Natural killer cell (primary cell): ENCODE measurements at regions not wholly inside any gene's neighbourhood (a gene's known extent, or its start where the extent isn't known, plus 50 kb on each side); places are given as distances from the start of the nearest gene placed in this dataset.
"Not testable (repeated sequence)": the region's sequence is repeated elsewhere in the genome, so short reads cannot be mapped to it uniquely, and the experiment has no call there.

Experiments
- ATAC-seq, 3 donors: fragments of 150-1000 bp in 2 of 3; fragments of 200-7000 bp in 1 of 3; cut with Tn5 transposase; 1 replicate in 1 of 3; 2 replicates in 2 of 3; pipeline ENCODE4 v1.10.0; 2021; ENCODE audit warnings: mild to moderate bottlenecking in 2 of 3, moderate library complexity in 2 of 3
- DNase-seq, 2 donors: peaks; one replicate each; pipeline versions ENCODE4 v3.0.0 to v3.0.0-alpha.2; 2013 to 2021; ENCODE audit warnings: mixed read lengths in 1 of 2
- H3K27ac ChIP-seq: one replicate; pipeline ENCODE4 v1.5.1; 2013; ENCODE audit warnings: mild to moderate bottlenecking, low read length
- H3K27me3 ChIP-seq: one replicate; pipeline ENCODE4 v1.6.1; 2013; ENCODE audit warnings: low read length; ENCODE audit not compliant: control insufficient read depth, insufficient read depth
- H3K36me3 ChIP-seq: one replicate; pipeline ENCODE4 v1.6.1; 2013; ENCODE audit warnings: low read length; ENCODE audit not compliant: control insufficient read depth, insufficient read depth
- H3K4me1 ChIP-seq: one replicate; pipeline ENCODE4 v1.6.1; 2013; ENCODE audit warnings: low read length; ENCODE audit not compliant: control insufficient read depth, insufficient read depth
- H3K4me3 ChIP-seq: one replicate; pipeline ENCODE4 v1.5.1; 2013; ENCODE audit warnings: low read length
- H3K9me3 ChIP-seq: one replicate; pipeline ENCODE4 v1.6.1; 2013; ENCODE audit warnings: low read length; ENCODE audit not compliant: control insufficient read depth, insufficient read depth
- H3K27ac Mint-ChIP-seq, 2 donors: one replicate each; pipeline ENCODE4 v1.8.0; 2022; ENCODE audit warnings: mild to moderate bottlenecking in 2 of 2, mixed read lengths in 2 of 2, moderate library complexity in 1 of 2
- H3K27me3 Mint-ChIP-seq, 2 donors: one replicate each; pipeline ENCODE4 v1.8.0; 2022; ENCODE audit warnings: low read depth in 2 of 2, mixed read lengths in 2 of 2
- H3K36me3 Mint-ChIP-seq: one replicate; pipeline ENCODE4 v1.8.0; 2022; ENCODE audit warnings: mixed read lengths
- H3K4me1 Mint-ChIP-seq, 2 donors: one replicate each; pipeline ENCODE4 v1.8.0; 2022; ENCODE audit warnings: mixed read lengths in 2 of 2
- H3K4me3 Mint-ChIP-seq: one replicate; pipeline ENCODE4 v1.8.0; 2022; ENCODE audit warnings: mild to moderate bottlenecking, moderate library complexity, mixed read lengths
- H3K9me3 Mint-ChIP-seq, 2 donors: one replicate each; pipeline ENCODE4 v1.8.0; 2022; ENCODE audit warnings: mixed read lengths in 2 of 2
- WGBS: methylation state at CpG from one replicate; pipeline ENCODE4 v1.1.7; 2013; ENCODE audit warnings: missing lambda C conversion rate; ENCODE audit not compliant: insufficient coverage; 5-methylcytosine and 5-hydroxymethylcytosine counted together
- intact Hi-C: fragments of 100-400 bp; cut with micrococcal nuclease; formaldehyde crosslinking; loops from one replicate; pipeline ENCODE4 v1.14.2; 2022

GRCh38 chr17:30711176-30711575, 113.3 kb downstream of the CRLF3 start:
- intact Hi-C loops: loop anchor here (10.0 kb wide), 1 partner anchor 106 kb away; no protein-coding TSS in a partner anchor
- peak overlapping the region; percentile 68 to 89 for H3K27ac Mint-ChIP-seq
- ATAC-seq, H3K9me3 ChIP-seq, H3K27me3 ChIP-seq, H3K27ac ChIP-seq, H3K9me3 Mint-ChIP-seq, H3K27me3 Mint-ChIP-seq, DNase-seq, H3K36me3 ChIP-seq, H3K4me3 ChIP-seq, H3K36me3 Mint-ChIP-seq: not testable (repeated sequence)
- peaks cover 35 to 56% of the 10 kb centered on the region in 2 donors for H3K4me1 Mint-ChIP-seq
- peak overlapping the region; percentile 92 for H3K4me3 Mint-ChIP-seq
- 90% methylated on average over 8 of the region's 8 CpGs for WGBS
- H3K4me1 ChIP-seq: peaks cover 36% of the 10 kb centered on the region

- not testable (repeated sequence) for ATAC-seq, H3K36me3 ChIP-seq, H3K27me3 Mint-ChIP-seq, DNase-seq, H3K36me3 Mint-ChIP-seq, H3K9me3 Mint-ChIP-seq, H3K27ac ChIP-seq, H3K27me3 ChIP-seq, H3K9me3 ChIP-seq
- Histone ChIP-seq H3K4me1 (peaks cover 37% of the 10 kb centered on the region), H3K4me3 (peak overlapping the region; percentile 35)
- Mint-ChIP-seq H3K27ac (peak overlapping the region; percentile 68 to 89), H3K4me1 (peaks cover 39 to 62% of the 10 kb centered on the region in 2 donors), H3K4me3 (peak overlapping the region; percentile 92)
- WGBS: 22% methylated on average over 19 of the region's 31 CpGs
- intact Hi-C loops: loop anchor here (10.0 kb wide), 1 partner anchor 106 kb away; no protein-coding TSS in a partner anchor
Observed at GRCh38 chr17:30710276-30711088, 114.0 kb downstream of the CRLF3 start.

- under 1% methylated on average over 75 of the region's 81 CpGs for WGBS
- not testable (repeated sequence) for H3K27me3 Mint-ChIP-seq, H3K27ac ChIP-seq, H3K36me3 ChIP-seq, H3K27me3 ChIP-seq, H3K36me3 Mint-ChIP-seq, H3K9me3 Mint-ChIP-seq, H3K9me3 ChIP-seq
- peaks cover 36 to 62% of the 10 kb centered on the region in 2 donors for H3K4me1 Mint-ChIP-seq
- H3K4me3 ChIP-seq: peak overlapping the region; percentile 39
- peak overlapping the region; percentile 92 for H3K4me3 Mint-ChIP-seq
- ATAC-seq: peak in 1 of 3 donors; percentile 15
- intact Hi-C loops: loop anchor here (10.0 kb wide), 1 partner anchor 105 kb away; no protein-coding TSS in a partner anchor
- peak overlapping the region in 1 of 2 donors; percentile 89 for H3K27ac Mint-ChIP-seq
- DNase-seq: peak; percentile 39 to 60
- peaks cover 32% of the 10 kb centered on the region for H3K4me1 ChIP-seq
Observed at GRCh38 chr17:30709561-30710275, 114.8 kb downstream of the CRLF3 start.

- H3K9me3 ChIP-seq, intact Hi-C loops, H3K27me3 Mint-ChIP-seq, H3K36me3 ChIP-seq, H3K36me3 Mint-ChIP-seq, H3K4me3 Mint-ChIP-seq, H3K27me3 ChIP-seq, H3K9me3 Mint-ChIP-seq, H3K27ac ChIP-seq: not testable (repeated sequence)
- under 1% methylated on average over 55 of the region's 64 CpGs for WGBS
- Histone ChIP-seq H3K4me3 (peak overlapping the region; percentile 39), H3K4me1 (peaks cover 32% of the 10 kb centered on the region)
- peak overlapping the region in 1 of 2 donors; percentile 95 for H3K27ac Mint-ChIP-seq
- peak; percentile 45 to 58 (median 54) for ATAC-seq
- H3K4me1 Mint-ChIP-seq: peaks cover 36 to 62% of the 10 kb centered on the region in 2 donors
- DNase-seq: peak; percentile 46 to 58
Observed at GRCh38 chr17:30709096-30709495, 115.4 kb downstream of the CRLF3 start.

- DNase-seq (peak; percentile 76 to 81), ATAC-seq (peak; percentile 78 to 88 (median 85))
- peaks cover 36 to 58% of the 10 kb centered on the region in 2 donors for H3K4me1 Mint-ChIP-seq
- H3K27me3 ChIP-seq, H3K36me3 Mint-ChIP-seq, H3K9me3 Mint-ChIP-seq, H3K36me3 ChIP-seq, H3K9me3 ChIP-seq, intact Hi-C loops: not testable (repeated sequence)
- Histone ChIP-seq H3K27ac (peak overlapping the region; percentile 49), H3K4me1 (peaks cover 32% of the 10 kb centered on the region), H3K4me3 (peak overlapping the region; percentile 91)
- peak overlapping the region; percentile 80 to 95 for H3K27ac Mint-ChIP-seq
- under 1% methylated on average over 75 of the region's 75 CpGs for WGBS
- peak overlapping the region; percentile 99 for H3K4me3 Mint-ChIP-seq
- H3K27me3 Mint-ChIP-seq: peaks cover 0 to 11% of the 10 kb centered on the region in 2 donors
Observed at GRCh38 chr17:30708241-30709078, 116.0 kb downstream of the CRLF3 start.

GRCh38 chr17:30707724-30708240, 116.7 kb downstream of the CRLF3 start:
- H3K9me3 Mint-ChIP-seq, H3K36me3 ChIP-seq, H3K27me3 ChIP-seq, H3K9me3 ChIP-seq, intact Hi-C loops, H3K36me3 Mint-ChIP-seq: not testable (repeated sequence)
- peak in 1 of 2 donors; percentile 49 for DNase-seq
- peaks cover 0 to 11% of the 10 kb centered on the region in 2 donors for H3K27me3 Mint-ChIP-seq
- peak overlapping the region; percentile 45 for H3K27ac ChIP-seq
- peak overlapping the region; percentile 91 for H3K4me3 ChIP-seq
- peaks cover 32% of the 10 kb centered on the region for H3K4me1 ChIP-seq
- peak overlapping the region; percentile 99 for H3K4me3 Mint-ChIP-seq
- ATAC-seq: peak in 1 of 3 donors; percentile 14
- 2% methylated on average over 16 of the region's 18 CpGs for WGBS
- peaks cover 36 to 56% of the 10 kb centered on the region in 2 donors for H3K4me1 Mint-ChIP-seq
- peak overlapping the region; percentile 80 to 95 for H3K27ac Mint-ChIP-seq
